Right atrium auricular region (tissue), 2 donors: ENCODE measurements at regions not wholly inside any gene's neighbourhood (a gene's known extent, or its start where the extent isn't known, plus 50 kb on each side); places are given as distances from the start of the nearest gene placed in this dataset.

Source experiments
- DNase-seq: peaks from one replicate; pipeline ENCODE4 v3.0.0-alpha.2; 2019; ENCODE audit warnings: low spot score
- H3K27ac ChIP-seq, 2 donors: fragments of 200-600 bp; sonication (generic); 1 replicate in 1 of 2; 2 replicates in 1 of 2; pipeline ENCODE4 v1.5.1; 2016 to 2019
- H3K27me3 ChIP-seq, 2 donors: fragments of 200-600 bp; sonication (generic); one replicate each; pipeline versions ENCODE4 v1.5.1 to v1.6.0; 2017 to 2019
- H3K36me3 ChIP-seq: fragments of 200-600 bp; sonication (generic); one replicate; pipeline ENCODE4 v1.5.1; 2016
- H3K4me1 ChIP-seq, 2 donors: fragments of 200-600 bp; sonication (generic); one replicate each; pipeline versions ENCODE4 v1.5.1 to v1.6.0; 2017 to 2019
- H3K4me3 ChIP-seq, 2 donors: fragments of 200-600 bp; sonication (generic); 1 replicate in 1 of 2; 2 replicates in 1 of 2; pipeline ENCODE4 v1.5.1; 2017 to 2019; ENCODE audit warnings: mild to moderate bottlenecking in 1 of 2, moderate library complexity in 1 of 2
- H3K9me3 ChIP-seq, 2 donors: fragments of 200-600 bp; sonication (generic); one replicate each; pipeline ENCODE4 v1.5.1; 2019
- TF ChIP-seq, protein P1 (sequence below), 2 donors: fragments of 200-600 bp; sonication (generic); IDR thresholded peaks; one replicate each; pipeline ENCODE4 v1.5.1; 2019; ENCODE audit warnings: antibody characterized with exemption in 2 of 2

DNA sequence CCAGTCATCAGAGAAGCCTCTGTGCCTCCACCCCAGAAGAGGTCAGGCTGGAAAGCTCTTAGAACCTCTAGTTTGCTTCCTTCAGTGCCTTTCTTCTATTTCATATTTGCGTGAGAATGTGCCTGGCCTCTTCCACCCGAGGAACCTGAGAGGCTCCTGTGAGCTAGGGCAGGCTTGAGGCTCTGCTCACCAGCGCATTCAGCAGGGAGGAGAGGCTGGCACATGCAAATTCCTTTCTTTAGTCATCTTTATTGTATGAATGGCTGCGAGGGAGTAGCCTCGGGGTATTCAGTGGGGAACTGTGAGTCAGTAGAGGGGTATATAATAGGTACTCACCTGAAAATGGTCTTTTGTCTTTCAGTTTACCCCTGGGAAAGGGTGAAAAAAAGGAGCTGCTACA lies 268.3 kb downstream of the ABCC12 start:
- H3K27me3 ChIP-seq: no peaks in the 10 kb centered on the region
- H3K9me3 ChIP-seq: no peaks in the 10 kb centered on the region
- no peak overlapping the region for H3K4me3 ChIP-seq
- H3K27ac ChIP-seq: no peak overlapping the region
- no peaks in the 10 kb centered on the region for H3K4me1 ChIP-seq
- TF ChIP-seq, protein P1, sequence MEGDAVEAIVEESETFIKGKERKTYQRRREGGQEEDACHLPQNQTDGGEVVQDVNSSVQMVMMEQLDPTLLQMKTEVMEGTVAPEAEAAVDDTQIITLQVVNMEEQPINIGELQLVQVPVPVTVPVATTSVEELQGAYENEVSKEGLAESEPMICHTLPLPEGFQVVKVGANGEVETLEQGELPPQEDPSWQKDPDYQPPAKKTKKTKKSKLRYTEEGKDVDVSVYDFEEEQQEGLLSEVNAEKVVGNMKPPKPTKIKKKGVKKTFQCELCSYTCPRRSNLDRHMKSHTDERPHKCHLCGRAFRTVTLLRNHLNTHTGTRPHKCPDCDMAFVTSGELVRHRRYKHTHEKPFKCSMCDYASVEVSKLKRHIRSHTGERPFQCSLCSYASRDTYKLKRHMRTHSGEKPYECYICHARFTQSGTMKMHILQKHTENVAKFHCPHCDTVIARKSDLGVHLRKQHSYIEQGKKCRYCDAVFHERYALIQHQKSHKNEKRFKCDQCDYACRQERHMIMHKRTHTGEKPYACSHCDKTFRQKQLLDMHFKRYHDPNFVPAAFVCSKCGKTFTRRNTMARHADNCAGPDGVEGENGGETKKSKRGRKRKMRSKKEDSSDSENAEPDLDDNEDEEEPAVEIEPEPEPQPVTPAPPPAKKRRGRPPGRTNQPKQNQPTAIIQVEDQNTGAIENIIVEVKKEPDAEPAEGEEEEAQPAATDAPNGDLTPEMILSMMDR (IDR thresholded peaks at IDR 0.05): no peak
- no peak for DNase-seq
- H3K36me3 ChIP-seq: no peaks in the 10 kb centered on the region

DNA sequence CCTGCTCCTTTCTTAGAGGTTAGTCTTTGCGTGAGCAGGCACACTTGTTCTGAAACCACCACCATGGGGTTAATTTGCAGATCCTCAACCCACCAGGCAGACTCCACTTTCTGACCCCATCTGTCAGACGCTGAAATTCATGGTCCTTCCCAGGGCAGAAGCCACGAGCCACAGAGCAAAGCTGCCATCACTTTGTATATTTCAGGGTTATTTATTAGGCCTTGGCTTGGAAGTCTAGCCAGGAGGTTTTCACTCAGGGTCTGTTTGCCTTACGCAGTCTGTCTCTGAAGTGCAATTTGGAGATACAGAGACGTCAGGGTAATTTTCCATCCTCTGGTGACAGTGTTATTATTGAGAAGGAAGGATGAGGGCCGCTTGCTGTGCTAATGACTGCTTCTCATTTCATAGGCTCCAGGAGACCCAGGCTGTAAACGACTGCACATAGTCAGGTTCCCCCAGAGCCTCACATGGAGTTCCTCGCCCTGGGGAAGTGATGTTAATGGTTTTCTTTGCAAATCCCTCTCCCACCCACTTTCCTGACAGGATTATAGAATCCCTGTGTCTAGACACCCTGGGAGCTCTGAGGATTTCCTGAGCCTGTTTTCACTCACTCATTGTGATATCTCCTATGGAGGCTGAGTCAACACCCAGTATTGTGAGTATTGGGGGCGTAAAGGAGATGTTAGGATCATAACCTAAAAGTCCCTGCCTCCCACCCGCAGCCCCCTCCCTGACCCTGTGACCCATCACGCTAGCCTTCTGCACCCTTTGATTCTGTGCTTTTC lies 269.0 kb downstream of the ABCC12 start:
- H3K4me1 ChIP-seq: no peaks in the 10 kb centered on the region
- H3K9me3 ChIP-seq: no peaks in the 10 kb centered on the region
- H3K27me3 ChIP-seq: no peaks in the 10 kb centered on the region
- no peak overlapping the region for H3K4me3 ChIP-seq
- no peak overlapping the region for H3K27ac ChIP-seq
- H3K36me3 ChIP-seq: no peaks in the 10 kb centered on the region
- no peak for DNase-seq
- TF ChIP-seq, protein P1 (IDR thresholded peaks at IDR 0.05): no peak

DNA sequence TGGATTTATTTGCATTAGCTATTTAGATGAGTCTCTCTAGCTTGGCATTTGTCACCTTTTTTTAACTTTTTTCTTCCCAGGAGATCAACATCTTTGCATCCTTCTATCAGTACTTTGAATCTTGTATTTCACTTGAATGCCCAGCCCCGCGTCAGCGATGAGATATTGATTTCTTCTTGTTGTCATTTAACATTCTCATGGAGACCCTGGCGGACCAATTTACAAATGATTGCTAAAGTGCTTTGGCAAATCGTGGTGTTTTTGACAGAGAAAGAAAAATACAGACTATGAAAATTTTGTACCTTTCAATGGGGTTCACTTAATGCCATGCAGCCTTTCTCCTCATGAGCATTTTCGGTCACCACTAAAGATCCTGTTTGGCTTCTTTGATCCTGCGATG lies 269.7 kb downstream of the ABCC12 start:
- no peaks in the 10 kb centered on the region for H3K27me3 ChIP-seq
- no peaks in the 10 kb centered on the region for H3K36me3 ChIP-seq
- no peak overlapping the region for H3K27ac ChIP-seq
- no peaks in the 10 kb centered on the region for H3K4me1 ChIP-seq
- no peaks in the 10 kb centered on the region for H3K9me3 ChIP-seq
- no peak overlapping the region for H3K4me3 ChIP-seq
- DNase-seq: no peak
- TF ChIP-seq, protein P1 (IDR thresholded peaks at IDR 0.05): no peak

DNA sequence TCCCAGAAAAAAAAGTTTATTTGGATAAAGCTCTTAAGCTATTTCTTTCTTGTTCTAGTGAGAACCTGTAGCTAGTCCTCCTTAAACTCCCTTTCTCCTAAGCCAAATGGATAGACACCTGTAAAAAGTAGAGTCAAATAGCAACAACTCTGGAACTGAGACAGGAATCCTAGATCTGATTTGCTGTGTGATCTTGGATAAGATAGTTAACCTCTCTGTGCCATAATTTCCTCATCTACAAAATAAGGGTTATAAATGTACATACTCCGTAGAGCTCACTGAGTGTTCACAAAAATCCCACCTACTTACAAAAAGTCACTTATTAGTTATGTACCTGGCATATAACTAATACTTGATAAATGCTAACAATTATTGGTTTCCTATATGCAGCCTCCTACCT lies 270.3 kb downstream of the ABCC12 start:
- H3K4me3 ChIP-seq: no peak overlapping the region
- no peaks in the 10 kb centered on the region for H3K36me3 ChIP-seq
- no peaks in the 10 kb centered on the region for H3K27me3 ChIP-seq
- no peaks in the 10 kb centered on the region for H3K4me1 ChIP-seq
- TF ChIP-seq, protein P1 (IDR thresholded peaks at IDR 0.05): no peak
- no peaks in the 10 kb centered on the region for H3K9me3 ChIP-seq
- DNase-seq: no peak
- no peak overlapping the region for H3K27ac ChIP-seq

DNA sequence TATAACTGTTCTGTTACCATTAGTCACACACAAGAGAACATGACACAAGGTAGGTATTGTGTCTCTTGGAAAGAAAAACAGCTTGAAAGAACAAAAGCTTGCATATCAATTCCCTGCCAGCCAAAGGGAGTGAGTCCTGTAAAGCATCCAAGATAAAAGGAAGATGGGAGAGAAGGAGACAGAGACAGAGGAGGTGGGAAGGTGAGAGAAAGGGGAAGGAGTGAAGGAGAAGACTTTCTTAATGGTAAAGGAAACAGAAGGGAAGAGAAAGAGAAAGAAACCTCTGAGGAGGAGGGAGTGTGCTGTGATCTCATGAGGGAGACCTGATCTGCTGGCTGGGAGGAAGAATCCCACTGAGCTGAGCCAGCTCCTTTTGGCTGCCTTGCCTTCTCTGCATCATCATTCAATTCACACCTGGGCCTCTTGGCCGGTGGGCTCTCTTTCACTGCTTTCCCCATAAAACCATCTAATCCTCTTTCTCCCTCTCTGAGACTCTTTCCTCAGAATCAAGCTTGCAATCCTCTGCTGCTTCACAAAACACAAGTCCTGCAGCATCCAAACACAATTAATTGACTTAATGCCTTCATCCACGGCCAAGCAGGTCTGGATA lies 271.6 kb downstream of the ABCC12 start:
- no peaks in the 10 kb centered on the region for H3K4me1 ChIP-seq
- no peaks in the 10 kb centered on the region for H3K36me3 ChIP-seq
- no peak for DNase-seq
- H3K9me3 ChIP-seq: no peaks in the 10 kb centered on the region
- no peak overlapping the region for H3K27ac ChIP-seq
- H3K4me3 ChIP-seq: no peak overlapping the region
- TF ChIP-seq, protein P1 (IDR thresholded peaks at IDR 0.05): no peak
- no peaks in the 10 kb centered on the region for H3K27me3 ChIP-seq
